Activated T-cell treated with anti-CD3 and anti-CD28 coated beads, Interleukin-2, amount 50 U/mL, for 72 hours (primary cell): ENCODE measurements at regions not wholly inside any gene's neighbourhood (a gene's known extent, or its start where the extent isn't known, plus 50 kb on each side); places are given as distances from the start of the nearest gene placed in this dataset.
"Not testable (repeated sequence)": the region's sequence is repeated elsewhere in the genome, so short reads cannot be mapped to it uniquely, and the experiment has no call there.

Source experiments
- ATAC-seq, 2 donors: fragments of 150-1000 bp; cut with Tn5 transposase; replicated peaks in 1 of 2; 2 replicates each; pipeline ENCODE4 v1.10.0; 2021; ENCODE audit warnings: moderate library complexity in 2 of 2, mild to moderate bottlenecking in 1 of 2
- DNase-seq, 2 donors: peaks; one replicate each; pipeline ENCODE4 v3.0.0; 2021 to 2022; ENCODE audit warnings: mixed read lengths in 1 of 2
- H3K27ac Mint-ChIP-seq: one replicate; pipeline ENCODE4 v1.8.0; 2022; ENCODE audit warnings: mild to moderate bottlenecking, moderate library complexity, mixed read lengths
- H3K27me3 Mint-ChIP-seq: one replicate; pipeline ENCODE4 v1.8.0; 2022; ENCODE audit warnings: low read depth, mixed read lengths
- H3K36me3 Mint-ChIP-seq, 2 donors: one replicate each; pipeline ENCODE4 v1.8.0; 2022; ENCODE audit warnings: mixed read lengths in 2 of 2, mild to moderate bottlenecking in 1 of 2; ENCODE audit not compliant: insufficient read depth in 2 of 2
- H3K4me1 Mint-ChIP-seq: one replicate; pipeline ENCODE4 v1.8.0; 2022; ENCODE audit warnings: low read depth, mixed read lengths
- H3K4me3 Mint-ChIP-seq, 2 donors: one replicate each; pipeline ENCODE4 v1.8.0; 2022; ENCODE audit warnings: mild to moderate bottlenecking in 2 of 2, mixed read lengths in 2 of 2, moderate library complexity in 2 of 2
- H3K9me3 Mint-ChIP-seq, 2 donors: one replicate each; pipeline ENCODE4 v1.8.0; 2022; ENCODE audit warnings: mixed read lengths in 2 of 2

GRCh38 chr1:188611432-188611831 is 1782.7 kb downstream of the PLA2G4A start:
- H3K27ac Mint-ChIP-seq = no peak overlapping the region
- no peak for ATAC-seq
- DNase-seq = no peak
- H3K4me1 Mint-ChIP-seq = no peaks in the 10 kb centered on the region
- H3K4me3 Mint-ChIP-seq = no peak overlapping the region
- H3K27me3 Mint-ChIP-seq = no peaks in the 10 kb centered on the region
- H3K9me3 Mint-ChIP-seq = peaks cover 9 to 23% of the 10 kb centered on the region in 2 donors
- H3K36me3 Mint-ChIP-seq = peaks cover 0 to 1% of the 10 kb centered on the region in 2 donors

GRCh38 chr1:188615321-188615720 is 1786.6 kb downstream of the PLA2G4A start:
- Mint-ChIP-seq H3K27ac (no peak overlapping the region), H3K36me3 (peaks cover 0 to 1% of the 10 kb centered on the region in 2 donors), H3K27me3 (no peaks in the 10 kb centered on the region), H3K4me1 (no peaks in the 10 kb centered on the region), H3K9me3 (peaks cover 4 to 15% of the 10 kb centered on the region in 2 donors), H3K4me3 (no peak overlapping the region)
- no peak for DNase-seq
- ATAC-seq = no peak

- H3K4me1 Mint-ChIP-seq = no peaks in the 10 kb centered on the region
- no peaks in the 10 kb centered on the region for H3K27me3 Mint-ChIP-seq
- H3K4me3 Mint-ChIP-seq = no peak overlapping the region
- H3K27ac Mint-ChIP-seq = no peak overlapping the region
- DNase-seq = no peak
- no peaks in the 10 kb centered on the region for H3K36me3 Mint-ChIP-seq
- no peak for ATAC-seq
- H3K9me3 Mint-ChIP-seq = peaks cover 4% of the 10 kb centered on the region in 2 donors
These were observed 1791.5 kb downstream of the PLA2G4A start for GRCh38 chr1:188620236-188620635.

GRCh38 chr1:188641566-188642211 is 1812.9 kb downstream of the PLA2G4A start:
- Mint-ChIP-seq H3K4me3 (no peak overlapping the region), H3K36me3 (no peaks in the 10 kb centered on the region), H3K9me3 (peaks cover 6 to 7% of the 10 kb centered on the region in 2 donors), H3K27me3 (no peaks in the 10 kb centered on the region), H3K27ac (no peak overlapping the region), H3K4me1 (no peaks in the 10 kb centered on the region)
- ATAC-seq (no peak), DNase-seq (no peak)

GRCh38 chr1:188642704-188643103 is 1814.0 kb downstream of the PLA2G4A start:
- Mint-ChIP-seq H3K4me3 (no peak overlapping the region), H3K36me3 (no peaks in the 10 kb centered on the region), H3K27ac (no peak overlapping the region), H3K27me3 (no peaks in the 10 kb centered on the region), H3K4me1 (no peaks in the 10 kb centered on the region), H3K9me3 (peaks cover 6 to 7% of the 10 kb centered on the region in 2 donors)
- ATAC-seq = no peak
- DNase-seq = no peak

- H3K4me3 Mint-ChIP-seq = no peak overlapping the region
- no peaks in the 10 kb centered on the region for H3K36me3 Mint-ChIP-seq
- H3K9me3 Mint-ChIP-seq = peaks cover 1 to 5% of the 10 kb centered on the region in 2 donors
- H3K27me3 Mint-ChIP-seq = no peaks in the 10 kb centered on the region
- ATAC-seq = no peak
- H3K27ac Mint-ChIP-seq = no peak overlapping the region
- no peaks in the 10 kb centered on the region for H3K4me1 Mint-ChIP-seq
- no peak for DNase-seq
These were observed 1823.9 kb downstream of the PLA2G4A start for GRCh38 chr1:188652678-188653077.

- not testable (repeated sequence) for DNase-seq, H3K9me3 Mint-ChIP-seq, H3K4me1 Mint-ChIP-seq, H3K4me3 Mint-ChIP-seq, H3K27me3 Mint-ChIP-seq, H3K36me3 Mint-ChIP-seq, H3K27ac Mint-ChIP-seq, ATAC-seq
These were observed 1821.7 kb downstream of the BRINP3 start for GRCh38 chr1:188655966-188656365.

- no peaks in the 10 kb centered on the region for H3K4me1 Mint-ChIP-seq
- no peak for ATAC-seq
These were observed 1817.1 kb downstream of the BRINP3 start for GRCh38 chr1:188660572-188660971.

GRCh38 chr1:188665477-188665876 is 1812.2 kb downstream of the BRINP3 start:
- Mint-ChIP-seq H3K9me3 (peaks cover 4 to 12% of the 10 kb centered on the region in 2 donors), H3K36me3 (no peaks in the 10 kb centered on the region), H3K27ac (no peak overlapping the region), H3K4me1 (no peaks in the 10 kb centered on the region), H3K27me3 (no peaks in the 10 kb centered on the region), H3K4me3 (no peak overlapping the region)
- DNase-seq = no peak
- no peak for ATAC-seq

More at GRCh38 chr1:188660572-188660971, 1817.1 kb downstream of the BRINP3 start:
- H3K27ac Mint-ChIP-seq = no peak overlapping the region
- H3K27me3 Mint-ChIP-seq = no peaks in the 10 kb centered on the region
- no peaks in the 10 kb centered on the region for H3K9me3 Mint-ChIP-seq
- no peak for DNase-seq
- H3K4me3 Mint-ChIP-seq = no peak overlapping the region
- no peaks in the 10 kb centered on the region for H3K36me3 Mint-ChIP-seq

- no peak for ATAC-seq
- no peak for DNase-seq
- Mint-ChIP-seq H3K4me3 (no peak overlapping the region), H3K27me3 (no peaks in the 10 kb centered on the region), H3K4me1 (no peaks in the 10 kb centered on the region), H3K27ac (no peak overlapping the region), H3K9me3 (peaks cover 14% of the 10 kb centered on the region in 2 donors), H3K36me3 (no peaks in the 10 kb centered on the region)
These were observed 1809.6 kb downstream of the BRINP3 start for GRCh38 chr1:188668083-188668482.

- Mint-ChIP-seq H3K4me1 (no peaks in the 10 kb centered on the region), H3K9me3 (peaks cover 14 to 16% of the 10 kb centered on the region in 2 donors), H3K27ac (no peak overlapping the region), H3K36me3 (no peaks in the 10 kb centered on the region), H3K27me3 (no peaks in the 10 kb centered on the region), H3K4me3 (no peak overlapping the region)
- DNase-seq (no peak), ATAC-seq (no peak)
These were observed 1807.8 kb downstream of the BRINP3 start for GRCh38 chr1:188669728-188670382.

- peaks cover 14 to 19% of the 10 kb centered on the region in 2 donors for H3K9me3 Mint-ChIP-seq
- no peaks in the 10 kb centered on the region for H3K27me3 Mint-ChIP-seq
- ATAC-seq = no peak
- H3K27ac Mint-ChIP-seq = no peak overlapping the region
- H3K4me1 Mint-ChIP-seq = no peaks in the 10 kb centered on the region
- no peak for DNase-seq
- no peaks in the 10 kb centered on the region for H3K36me3 Mint-ChIP-seq
- H3K4me3 Mint-ChIP-seq = no peak overlapping the region
These were observed 1806.8 kb downstream of the BRINP3 start for GRCh38 chr1:188670837-188671236.

- Mint-ChIP-seq H3K36me3 (no peaks in the 10 kb centered on the region), H3K4me3 (no peak overlapping the region), H3K27me3 (no peaks in the 10 kb centered on the region), H3K27ac (no peak overlapping the region), H3K9me3 (peaks cover 9 to 21% of the 10 kb centered on the region in 2 donors), H3K4me1 (no peaks in the 10 kb centered on the region)
- DNase-seq = no peak
- ATAC-seq = no peak
These were observed 1805.5 kb downstream of the BRINP3 start for GRCh38 chr1:188672153-188672552.

GRCh38 chr1:188689542-188689941 is 1788.1 kb downstream of the BRINP3 start:
- Mint-ChIP-seq H3K36me3 (peaks cover 0 to 2% of the 10 kb centered on the region in 2 donors), H3K27ac (no peak overlapping the region), H3K27me3 (no peaks in the 10 kb centered on the region), H3K9me3 (peaks cover 4 to 18% of the 10 kb centered on the region in 2 donors), H3K4me1 (no peaks in the 10 kb centered on the region), H3K4me3 (no peak overlapping the region)
- no peak for ATAC-seq
- no peak for DNase-seq
